Right renal pelvis (tissue), 4 donors: ENCODE measurements at regions not wholly inside any gene's neighbourhood (a gene's known extent, or its start where the extent isn't known, plus 50 kb on each side); places are given as distances from the start of the nearest gene placed in this dataset.

ENCODE experiments used
- DNase-seq, 4 donors: peaks; one replicate each; pipeline ENCODE4 v3.0.0-alpha.2; 2013; ENCODE audit warnings: low read depth in 4 of 4, low spot score in 3 of 4, missing footprints in 1 of 4

- no peak for DNase-seq
Measured at GRCh38 chr5:6995115-6995514, 281.9 kb downstream of the TENT4A start.

GRCh38 chr5:7000310-7000709 is 287.1 kb downstream of the TENT4A start:
- DNase-seq, result no peak

GRCh38 chr5:7010591-7010990 is 297.4 kb downstream of the TENT4A start:
- peak in 2 of 4 donors; percentile 3 to 4 for DNase-seq

- DNase-seq, result no peak
Measured at GRCh38 chr5:7012057-7012456, 298.8 kb downstream of the TENT4A start.

GRCh38 chr5:7014611-7015010 is 301.4 kb downstream of the TENT4A start:
- DNase-seq, result no peak

GRCh38 chr5:7015586-7016256 is 302.5 kb downstream of the TENT4A start:
- no peak for DNase-seq

GRCh38 chr5:7016999-7017747 is 303.9 kb downstream of the TENT4A start:
- DNase-seq, result no peak

- no peak for DNase-seq
Measured at GRCh38 chr5:7018198-7018597, 305.0 kb downstream of the TENT4A start.

GRCh38 chr5:7018601-7019000 is 305.4 kb downstream of the TENT4A start:
- no peak for DNase-seq

GRCh38 chr5:7036192-7036835 is 323.1 kb downstream of the TENT4A start:
- DNase-seq, result no peak

GRCh38 chr5:7039074-7039473 is 325.8 kb downstream of the TENT4A start:
- DNase-seq, result no peak

- no peak for DNase-seq
Measured at GRCh38 chr5:7040111-7040510, 326.9 kb downstream of the TENT4A start.

GRCh38 chr5:7043797-7044196 is 330.6 kb downstream of the TENT4A start:
- DNase-seq, result no peak

- no peak for DNase-seq
Measured at GRCh38 chr5:7047511-7048261, 334.5 kb downstream of the TENT4A start.

GRCh38 chr5:7050986-7051385 is 337.8 kb downstream of the TENT4A start:
- DNase-seq, result no peak

GRCh38 chr5:7053125-7053524 is 339.9 kb downstream of the TENT4A start:
- no peak for DNase-seq

- no peak for DNase-seq
Measured at GRCh38 chr5:7053528-7054209, 340.4 kb downstream of the TENT4A start.

GRCh38 chr5:7066471-7067235 is 329.3 kb upstream of the ADCY2 start:
- no peak for DNase-seq

- DNase-seq, result no peak
Measured at GRCh38 chr5:7068156-7068555, 327.8 kb upstream of the ADCY2 start.

GRCh38 chr5:7068899-7069298 is 327.0 kb upstream of the ADCY2 start:
- DNase-seq, result no peak
